Thoracic aorta (tissue), 2 donors: ENCODE measurements at regions not wholly inside any gene's neighbourhood (a gene's known extent, or its start where the extent isn't known, plus 50 kb on each side); places are given as distances from the start of the nearest gene placed in this dataset.

ENCODE experiments used
- ATAC-seq: fragments of 150-250 bp; one replicate; pipeline ENCODE4 v1.8.0; 2017; ENCODE audit warnings: low read depth; ENCODE audit not compliant: insufficient number of reproducible peaks, low FRiP score
- DNase-seq: peaks from one replicate; pipeline ENCODE4 v3.0.0-alpha.2; 2020; ENCODE audit warnings: low spot score
- H3K27ac ChIP-seq, 2 donors: fragments of 200-600 bp; sonication (generic); 1 replicate in 1 of 2; 2 replicates in 1 of 2; pipeline ENCODE4 v1.5.1; 2016; ENCODE audit warnings: mild to moderate bottlenecking in 2 of 2, moderate library complexity in 2 of 2
- H3K27me3 ChIP-seq: fragments of 200-600 bp; sonication (generic); replicated peaks from 2 replicates; pipeline ENCODE4 v1.6.0; 2016; ENCODE audit warnings: mild to moderate bottlenecking; ENCODE audit not compliant: insufficient read depth
- H3K36me3 ChIP-seq: fragments of 200-600 bp; sonication (generic); one replicate; pipeline ENCODE4 v1.5.1; 2016
- H3K4me1 ChIP-seq, 2 donors: fragments of 200-600 bp; sonication (generic); 1 replicate in 1 of 2; 2 replicates in 1 of 2; pipeline versions ENCODE4 v1.5.1 to v1.6.0; 2016; ENCODE audit warnings: low read depth in 2 of 2, mild to moderate bottlenecking in 1 of 2; ENCODE audit not compliant: control insufficient read depth in 1 of 2
- H3K4me3 ChIP-seq: fragments of 200-600 bp; sonication (generic); 2 replicates; pipeline ENCODE4 v1.5.1; 2016; ENCODE audit warnings: mild to moderate bottlenecking
- H3K9me3 ChIP-seq: fragments of 200-600 bp; sonication (generic); 2 replicates; pipeline ENCODE4 v1.5.1; 2016
- TF ChIP-seq, protein P1 (sequence below): fragments of 200-600 bp; sonication (generic); IDR thresholded peaks from one replicate; pipeline ENCODE4 v1.5.1; 2019; ENCODE audit warnings: antibody characterized with exemption

DNA sequence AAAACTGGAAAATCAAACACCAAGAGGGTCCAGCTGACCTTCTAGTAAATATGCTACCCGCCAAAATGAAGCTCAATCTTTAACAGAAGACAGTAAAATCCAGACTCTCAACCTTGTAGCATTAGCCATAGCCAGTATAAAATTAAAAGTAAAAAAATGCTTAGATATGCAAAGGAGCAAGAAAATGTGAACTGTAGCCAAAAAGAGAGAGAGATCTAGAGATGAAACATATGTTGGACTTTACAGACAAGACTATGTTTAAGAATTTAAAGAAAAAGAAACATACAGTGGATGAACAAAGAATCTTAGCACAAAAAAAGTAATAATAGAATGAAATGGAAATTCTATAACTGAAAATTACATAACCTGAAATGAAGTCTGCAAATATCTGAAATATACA is 344.5 kb downstream of the LRATD1 start:
- H3K4me1 ChIP-seq, result no peaks in the 10 kb centered on the region
- H3K4me3 ChIP-seq, result no peak overlapping the region
- TF ChIP-seq, protein P1, sequence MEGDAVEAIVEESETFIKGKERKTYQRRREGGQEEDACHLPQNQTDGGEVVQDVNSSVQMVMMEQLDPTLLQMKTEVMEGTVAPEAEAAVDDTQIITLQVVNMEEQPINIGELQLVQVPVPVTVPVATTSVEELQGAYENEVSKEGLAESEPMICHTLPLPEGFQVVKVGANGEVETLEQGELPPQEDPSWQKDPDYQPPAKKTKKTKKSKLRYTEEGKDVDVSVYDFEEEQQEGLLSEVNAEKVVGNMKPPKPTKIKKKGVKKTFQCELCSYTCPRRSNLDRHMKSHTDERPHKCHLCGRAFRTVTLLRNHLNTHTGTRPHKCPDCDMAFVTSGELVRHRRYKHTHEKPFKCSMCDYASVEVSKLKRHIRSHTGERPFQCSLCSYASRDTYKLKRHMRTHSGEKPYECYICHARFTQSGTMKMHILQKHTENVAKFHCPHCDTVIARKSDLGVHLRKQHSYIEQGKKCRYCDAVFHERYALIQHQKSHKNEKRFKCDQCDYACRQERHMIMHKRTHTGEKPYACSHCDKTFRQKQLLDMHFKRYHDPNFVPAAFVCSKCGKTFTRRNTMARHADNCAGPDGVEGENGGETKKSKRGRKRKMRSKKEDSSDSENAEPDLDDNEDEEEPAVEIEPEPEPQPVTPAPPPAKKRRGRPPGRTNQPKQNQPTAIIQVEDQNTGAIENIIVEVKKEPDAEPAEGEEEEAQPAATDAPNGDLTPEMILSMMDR, result no peak
- H3K9me3 ChIP-seq, result no peaks in the 10 kb centered on the region
- H3K27ac ChIP-seq, result no peak overlapping the region
- H3K36me3 ChIP-seq, result no peaks in the 10 kb centered on the region
- ATAC-seq, result no peak
- no peaks in the 10 kb centered on the region for H3K27me3 ChIP-seq
- DNase-seq, result no peak

DNA sequence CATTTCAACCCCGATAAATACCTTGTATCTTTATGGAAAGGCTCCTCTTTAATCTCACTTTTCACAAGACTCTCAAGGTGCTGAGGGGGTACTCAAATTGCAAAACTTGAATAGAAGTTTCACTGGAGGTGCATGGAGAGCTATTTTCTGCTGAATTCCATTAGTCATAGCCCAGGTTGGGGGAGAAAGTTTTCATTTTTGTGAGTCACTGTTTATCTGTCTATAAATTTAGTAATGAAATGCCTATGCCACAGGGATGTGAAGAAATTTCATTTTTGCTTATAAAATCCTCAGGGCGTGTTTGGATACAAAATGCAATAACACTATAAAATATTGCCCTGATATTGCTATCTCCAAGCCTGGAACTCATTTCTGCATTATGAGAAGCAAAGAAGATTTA is 346.3 kb downstream of the LRATD1 start:
- Histone ChIP-seq H3K4me3 (no peak overlapping the region), H3K4me1 (no peaks in the 10 kb centered on the region), H3K36me3 (no peaks in the 10 kb centered on the region), H3K9me3 (no peaks in the 10 kb centered on the region), H3K27me3 (no peaks in the 10 kb centered on the region), H3K27ac (no peak overlapping the region)
- DNase-seq, result no peak
- TF ChIP-seq, protein P1, result no peak
- no peak for ATAC-seq

DNA sequence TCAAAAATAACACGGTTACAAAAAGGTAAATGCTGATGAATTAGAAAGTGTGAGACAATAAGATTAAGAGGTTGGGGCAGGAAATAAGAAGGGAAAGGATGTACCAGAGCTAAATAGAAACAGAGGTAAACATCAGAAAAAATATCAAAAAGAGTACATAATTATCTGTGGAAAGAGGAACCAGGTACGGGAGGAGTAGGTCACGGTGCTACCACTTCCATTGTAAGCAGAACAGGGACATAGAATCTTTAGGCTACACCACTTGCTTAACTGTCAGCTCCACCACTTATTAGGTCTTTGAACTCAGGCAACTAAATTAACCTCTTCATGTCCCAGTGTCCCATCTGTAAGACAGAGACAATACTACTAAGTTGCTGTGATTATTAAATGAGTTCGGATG is 350.3 kb downstream of the LRATD1 start:
- no peak overlapping the region for H3K27ac ChIP-seq
- H3K27me3 ChIP-seq, result no peaks in the 10 kb centered on the region
- H3K4me1 ChIP-seq, result no peaks in the 10 kb centered on the region
- TF ChIP-seq, protein P1, result no peak
- DNase-seq, result no peak
- ATAC-seq, result no peak
- H3K9me3 ChIP-seq, result no peaks in the 10 kb centered on the region
- H3K36me3 ChIP-seq, result no peaks in the 10 kb centered on the region
- H3K4me3 ChIP-seq, result no peak overlapping the region

DNA sequence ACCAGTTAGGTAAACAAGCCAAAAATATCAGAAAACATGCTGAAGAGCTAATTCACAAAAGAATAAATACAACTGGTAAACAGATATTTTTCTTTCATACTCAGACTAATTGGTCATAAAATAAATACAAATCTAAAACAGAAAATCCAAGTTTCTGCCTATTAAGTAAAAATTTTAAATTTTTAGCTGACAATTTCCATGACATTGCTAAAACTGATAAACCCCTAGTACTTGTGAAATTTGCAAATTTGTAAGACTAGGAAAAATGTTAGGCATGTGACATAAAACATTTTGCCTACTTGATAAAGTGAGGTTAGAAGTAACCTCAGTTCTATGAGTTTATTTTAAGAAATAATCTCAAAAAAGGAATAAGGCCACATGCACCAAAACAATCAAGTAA is 356.1 kb downstream of the LRATD1 start:
- Histone ChIP-seq H3K27me3 (no peaks in the 10 kb centered on the region), H3K9me3 (no peaks in the 10 kb centered on the region), H3K36me3 (no peaks in the 10 kb centered on the region), H3K4me1 (no peaks in the 10 kb centered on the region), H3K4me3 (no peak overlapping the region), H3K27ac (no peak overlapping the region)
- DNase-seq, result no peak
- TF ChIP-seq, protein P1, result no peak
- no peak for ATAC-seq

DNA sequence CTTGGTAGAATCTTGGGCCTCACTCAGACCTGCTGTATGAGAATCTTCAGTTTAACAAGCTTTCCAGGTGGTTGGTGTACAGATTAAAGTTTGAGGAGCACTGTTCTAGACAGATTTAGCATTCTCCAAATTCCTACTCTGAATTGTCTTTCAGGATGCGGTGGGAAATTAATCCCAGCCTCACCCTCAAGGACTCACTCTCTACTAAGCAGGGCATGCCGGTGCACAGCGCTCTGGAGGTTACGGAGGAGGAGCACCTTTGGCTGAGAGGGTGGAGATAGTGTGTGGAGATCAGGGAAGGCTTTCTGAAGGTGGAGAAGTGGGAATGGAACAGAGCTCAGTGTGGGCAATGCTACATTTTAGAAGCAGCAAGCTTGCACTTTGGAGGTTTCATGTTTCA is 359.2 kb downstream of the LRATD1 start:
- TF ChIP-seq, protein P1, result no peak
- H3K4me3 ChIP-seq, result no peak overlapping the region
- no peaks in the 10 kb centered on the region for H3K4me1 ChIP-seq
- H3K27ac ChIP-seq, result no peak overlapping the region
- H3K36me3 ChIP-seq, result no peaks in the 10 kb centered on the region
- no peaks in the 10 kb centered on the region for H3K9me3 ChIP-seq
- ATAC-seq (no peak), DNase-seq (no peak)
- H3K27me3 ChIP-seq, result no peaks in the 10 kb centered on the region
